ENCODE measurements at regions not wholly inside any gene's neighbourhood (a gene's known extent, or its start where the extent isn't known, plus 50 kb on each side); places are given as distances from the start of the nearest gene placed in this dataset.

DNA sequence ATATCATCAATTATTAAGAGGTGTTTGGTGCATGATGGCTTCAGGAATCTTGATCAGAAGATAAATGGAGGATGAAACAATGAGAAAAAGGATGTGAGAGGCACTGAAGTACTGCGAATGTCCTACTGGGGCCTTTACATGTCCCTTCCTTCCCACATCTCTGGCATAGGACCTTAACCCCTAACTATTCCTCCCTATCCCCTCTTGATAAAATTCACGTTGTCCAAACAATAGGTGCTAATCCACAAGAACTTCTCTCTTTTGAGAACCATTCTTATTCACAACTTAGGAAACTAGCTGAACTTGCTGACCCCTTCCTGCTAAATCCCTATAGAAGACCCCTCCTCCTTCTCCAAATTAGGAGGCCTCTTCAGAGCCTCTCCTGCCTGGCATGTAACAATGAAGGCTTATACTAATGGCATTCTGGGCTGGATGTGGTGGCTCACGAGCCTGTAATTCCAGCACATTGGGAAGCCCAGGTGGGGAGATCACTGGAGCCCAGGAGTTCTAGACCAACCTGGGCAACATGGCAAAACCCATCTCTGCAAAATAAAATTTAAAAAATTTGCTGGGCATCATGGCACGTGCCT is 276.5 kb upstream of the SMARCA2 start:
- H3K27ac ChIP-seq = no peak overlapping the region
- DNase-seq (ENCODE audit: low spot score) = no peak
- H3K36me3 ChIP-seq = no peaks in the 10 kb centered on the region
- TF ChIP-seq, protein P1, sequence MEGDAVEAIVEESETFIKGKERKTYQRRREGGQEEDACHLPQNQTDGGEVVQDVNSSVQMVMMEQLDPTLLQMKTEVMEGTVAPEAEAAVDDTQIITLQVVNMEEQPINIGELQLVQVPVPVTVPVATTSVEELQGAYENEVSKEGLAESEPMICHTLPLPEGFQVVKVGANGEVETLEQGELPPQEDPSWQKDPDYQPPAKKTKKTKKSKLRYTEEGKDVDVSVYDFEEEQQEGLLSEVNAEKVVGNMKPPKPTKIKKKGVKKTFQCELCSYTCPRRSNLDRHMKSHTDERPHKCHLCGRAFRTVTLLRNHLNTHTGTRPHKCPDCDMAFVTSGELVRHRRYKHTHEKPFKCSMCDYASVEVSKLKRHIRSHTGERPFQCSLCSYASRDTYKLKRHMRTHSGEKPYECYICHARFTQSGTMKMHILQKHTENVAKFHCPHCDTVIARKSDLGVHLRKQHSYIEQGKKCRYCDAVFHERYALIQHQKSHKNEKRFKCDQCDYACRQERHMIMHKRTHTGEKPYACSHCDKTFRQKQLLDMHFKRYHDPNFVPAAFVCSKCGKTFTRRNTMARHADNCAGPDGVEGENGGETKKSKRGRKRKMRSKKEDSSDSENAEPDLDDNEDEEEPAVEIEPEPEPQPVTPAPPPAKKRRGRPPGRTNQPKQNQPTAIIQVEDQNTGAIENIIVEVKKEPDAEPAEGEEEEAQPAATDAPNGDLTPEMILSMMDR (IDR thresholded peaks at IDR 0.05) = no peak
- H3K27me3 ChIP-seq = no peaks in the 10 kb centered on the region
- H3K4me1 ChIP-seq = no peaks in the 10 kb centered on the region
- no peak overlapping the region for H3K4me3 ChIP-seq
- no peaks in the 10 kb centered on the region for H3K9me3 ChIP-seq

DNA sequence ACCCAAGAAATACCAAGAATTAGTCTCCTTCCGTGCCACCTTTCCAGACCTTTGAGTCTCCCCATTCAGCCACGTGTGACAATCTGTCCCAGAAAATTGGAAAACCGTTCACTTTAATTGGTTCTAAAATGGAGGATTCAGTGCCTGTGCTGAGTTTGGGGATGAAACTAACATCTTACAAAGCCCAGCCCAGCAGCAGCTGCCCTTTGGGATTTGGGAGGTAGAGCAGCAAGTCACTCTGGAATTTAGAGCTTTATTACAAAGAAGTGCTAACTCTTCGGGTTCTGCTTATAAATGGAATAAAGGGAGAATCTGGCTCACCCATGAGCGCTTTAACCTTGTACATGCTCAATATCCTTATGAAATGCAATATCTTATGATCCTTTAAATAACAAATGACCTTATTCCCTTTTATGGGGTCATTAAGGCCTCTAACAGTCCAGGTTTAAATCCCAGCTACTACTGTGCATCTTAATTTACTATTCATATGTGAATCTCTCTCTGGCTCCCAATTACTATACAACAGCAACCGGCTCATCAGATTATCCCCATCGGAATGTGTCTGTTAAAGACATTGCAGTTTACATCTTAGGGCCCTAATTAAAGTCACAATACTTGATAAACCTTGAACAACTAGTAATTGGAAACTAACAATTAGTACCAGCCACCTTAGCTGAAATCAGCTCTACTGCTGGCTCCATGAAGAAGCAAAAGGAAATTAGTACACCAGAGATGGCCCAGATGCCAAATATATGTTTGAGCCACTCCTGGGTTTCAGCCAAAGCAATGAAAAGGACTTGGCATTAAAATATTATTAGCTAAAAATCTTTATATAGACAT is 271.8 kb upstream of the SMARCA2 start:
- no peak for DNase-seq (ENCODE audit: low spot score)
- Histone ChIP-seq H3K9me3 (no peaks in the 10 kb centered on the region), H3K4me3 (no peak overlapping the region), H3K4me1 (no peaks in the 10 kb centered on the region), H3K27me3 (no peaks in the 10 kb centered on the region), H3K27ac (no peak overlapping the region), H3K36me3 (no peaks in the 10 kb centered on the region)
- TF ChIP-seq, protein P1 (IDR thresholded peaks at IDR 0.05) = no peak

GRCh38 chr9:1745980-1746379 is 269.2 kb upstream of the SMARCA2 start:
- no peak overlapping the region for H3K4me3 ChIP-seq
- TF ChIP-seq, protein P1 (IDR thresholded peaks at IDR 0.05) = no peak
- DNase-seq (ENCODE audit: low spot score) = no peak
- no peaks in the 10 kb centered on the region for H3K9me3 ChIP-seq
- no peaks in the 10 kb centered on the region for H3K27me3 ChIP-seq
- no peaks in the 10 kb centered on the region for H3K4me1 ChIP-seq
- no peak overlapping the region for H3K27ac ChIP-seq
- no peaks in the 10 kb centered on the region for H3K36me3 ChIP-seq

DNA sequence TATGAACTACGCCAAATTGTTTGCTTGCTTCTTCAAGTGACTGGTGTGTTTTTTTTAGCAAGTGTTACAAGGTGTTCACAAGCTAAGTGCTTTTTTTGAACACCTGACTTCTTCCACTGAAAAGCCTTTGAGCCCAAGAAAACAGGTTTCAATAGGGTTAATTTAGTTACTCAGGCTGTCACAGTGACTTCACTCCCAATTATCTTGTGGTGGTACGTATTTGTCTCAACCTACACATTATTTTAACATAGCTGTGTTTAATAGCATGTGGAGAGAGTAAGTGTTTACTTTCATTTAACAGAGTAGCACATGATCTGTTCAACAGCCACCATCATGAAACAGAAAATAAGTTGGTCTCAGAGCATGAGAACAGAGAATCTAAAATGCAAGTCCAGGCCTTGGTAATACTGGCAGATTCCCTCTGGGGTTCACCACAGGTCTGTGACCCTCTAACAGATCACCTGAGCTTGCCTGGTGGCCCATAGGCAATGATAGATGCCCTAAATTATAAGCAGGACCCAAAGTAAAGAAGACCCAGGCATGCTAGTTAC is 267.7 kb upstream of the SMARCA2 start:
- Histone ChIP-seq H3K27me3 (no peaks in the 10 kb centered on the region), H3K27ac (no peak overlapping the region), H3K36me3 (no peaks in the 10 kb centered on the region), H3K4me3 (no peak overlapping the region), H3K9me3 (no peaks in the 10 kb centered on the region), H3K4me1 (no peaks in the 10 kb centered on the region)
- DNase-seq (ENCODE audit: low spot score) = no peak
- TF ChIP-seq, protein P1 (IDR thresholded peaks at IDR 0.05) = no peak

DNA sequence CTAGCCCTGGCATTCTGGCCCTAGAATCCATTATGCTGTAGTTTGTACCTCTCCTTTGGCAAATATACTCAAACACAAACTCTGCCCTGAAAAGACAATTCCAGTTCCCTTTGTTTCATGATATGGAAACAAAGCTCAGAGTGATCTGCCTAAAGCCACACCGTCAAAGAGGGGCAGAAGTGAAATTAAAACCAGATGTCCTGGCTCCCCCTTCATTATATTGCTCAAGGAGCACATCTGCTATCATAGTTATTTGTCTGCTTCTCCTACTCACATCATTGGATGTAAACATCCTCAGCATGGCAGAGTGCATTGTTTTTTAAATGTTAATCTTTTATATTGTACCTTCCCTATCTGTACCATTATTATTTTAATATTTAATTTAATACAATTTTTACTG is 266.7 kb upstream of the SMARCA2 start:
- Histone ChIP-seq H3K27ac (no peak overlapping the region), H3K4me3 (no peak overlapping the region), H3K27me3 (no peaks in the 10 kb centered on the region), H3K9me3 (no peaks in the 10 kb centered on the region), H3K4me1 (no peaks in the 10 kb centered on the region), H3K36me3 (no peaks in the 10 kb centered on the region)
- TF ChIP-seq, protein P1 (IDR thresholded peaks at IDR 0.05) = no peak
- no peak for DNase-seq (ENCODE audit: low spot score)

Measured in right atrium auricular region (tissue), 2 donors.